CD14-positive monocyte (primary cell): ENCODE measurements at regions not wholly inside any gene's neighbourhood (a gene's known extent, or its start where the extent isn't known, plus 50 kb on each side); places are given as distances from the start of the nearest gene placed in this dataset.

Source experiments
- DNase-seq, 3 donors: peaks; one replicate each; pipeline ENCODE4 v3.0.0-alpha.2; 2011 to 2022
- H2AFZ ChIP-seq: 2 replicates; pipeline ENCODE4 v1.6.0; 2012; ENCODE audit warnings: mild to moderate bottlenecking, low read depth, low read length, inconsistent platforms; ENCODE audit not compliant: insufficient read depth, poor library complexity, severe bottlenecking
- H3K27ac ChIP-seq, 2 donors: 1 replicate in 1 of 2; 2 replicates in 1 of 2; pipeline ENCODE4 v1.5.1; 2012 to 2013; ENCODE audit warnings: low read length in 2 of 2, control low read depth in 1 of 2, inconsistent platforms in 1 of 2, low read depth in 1 of 2, mild to moderate bottlenecking in 1 of 2
- H3K27me3 ChIP-seq, 2 donors: one replicate each; pipeline versions ENCODE4 v1.6.0 to v1.6.1; 2011 to 2013; ENCODE audit warnings: low read length in 2 of 2; ENCODE audit not compliant: control insufficient read depth in 2 of 2, insufficient read depth in 2 of 2
- H3K36me3 ChIP-seq, 2 donors: replicated peaks in 1 of 2; 1 replicate in 1 of 2; 2 replicates in 1 of 2; pipeline versions ENCODE4 v1.5.1 to v1.6.1; 2012 to 2013; ENCODE audit warnings: low read length in 2 of 2, control low read depth in 1 of 2, inconsistent platforms in 1 of 2, mild to moderate bottlenecking in 1 of 2; ENCODE audit not compliant: insufficient read depth in 2 of 2, control insufficient read depth in 1 of 2
- H3K4me1 ChIP-seq, 2 donors: 1 replicate in 1 of 2; 2 replicates in 1 of 2; pipeline versions ENCODE4 v1.5.1 to v1.6.1; 2012 to 2013; ENCODE audit warnings: low read length in 2 of 2, control low read depth in 1 of 2, inconsistent platforms in 1 of 2, mild to moderate bottlenecking in 1 of 2, moderate library complexity in 1 of 2; ENCODE audit not compliant: insufficient read depth in 2 of 2, control insufficient read depth in 1 of 2
- H3K4me2 ChIP-seq: replicated peaks from 2 replicates; pipeline ENCODE3; 2012; ENCODE audit warnings: low read length, moderate library complexity, mild to moderate bottlenecking; ENCODE audit not compliant: poor library complexity, severe bottlenecking; ENCODE audit errors: extremely low read depth
- H3K4me3 ChIP-seq, 3 experiments: fragments of 200-600 bp in 1 of 3; sonication (generic) in 1 of 3; replicated peaks in 1 of 3; 1 replicate in 2 of 3; 2 replicates in 1 of 3; pipeline ENCODE4 v1.5.1; 2011 to 2013; ENCODE audit warnings: low read length in 3 of 3, mild to moderate bottlenecking in 3 of 3, control low read depth in 2 of 3, low read depth in 2 of 3, inconsistent platforms in 1 of 3, moderate library complexity in 1 of 3
- H3K79me2 ChIP-seq: 2 replicates; pipeline ENCODE4 v1.6.0; 2012; ENCODE audit warnings: mild to moderate bottlenecking, control low read depth, inconsistent platforms, low read length, moderate library complexity; ENCODE audit not compliant: insufficient read depth
- H3K9ac ChIP-seq: 2 replicates; pipeline ENCODE4 v1.6.0; 2017; ENCODE audit warnings: low read length, mild to moderate bottlenecking; ENCODE audit not compliant: insufficient read depth, poor library complexity, severe bottlenecking
- H3K9me3 ChIP-seq, 2 donors: replicated peaks in 1 of 2; 1 replicate in 1 of 2; 2 replicates in 1 of 2; pipeline versions ENCODE4 v1.5.1 to v1.6.1; 2012 to 2013; ENCODE audit warnings: low read length in 2 of 2, control low read depth in 1 of 2; ENCODE audit not compliant: control insufficient read depth in 1 of 2, insufficient read depth in 1 of 2
- H4K20me1 ChIP-seq: 2 replicates; pipeline ENCODE4 v1.6.0; 2012; ENCODE audit warnings: mild to moderate bottlenecking, low read length, control low read depth, moderate library complexity; ENCODE audit not compliant: insufficient read depth
- H3K27ac Mint-ChIP-seq, 7 donors: one replicate each; pipeline ENCODE4 v1.8.0; 2020; ENCODE audit warnings: mild to moderate bottlenecking in 7 of 7, mixed read lengths in 7 of 7, moderate library complexity in 6 of 7, inconsistent platforms in 2 of 7
- H3K27me3 Mint-ChIP-seq, 3 donors: one replicate each; pipeline ENCODE4 v1.8.0; 2021 to 2022; ENCODE audit warnings: low read depth in 3 of 3, mild to moderate bottlenecking in 3 of 3, mixed read lengths in 3 of 3, moderate library complexity in 3 of 3, inconsistent platforms in 1 of 3
- H3K36me3 Mint-ChIP-seq, 2 donors: one replicate each; pipeline ENCODE4 v1.8.0; 2020; ENCODE audit warnings: mixed read lengths in 2 of 2, inconsistent platforms in 1 of 2, mild to moderate bottlenecking in 1 of 2
- H3K4me1 Mint-ChIP-seq: one replicate; pipeline ENCODE4 v1.8.0; 2020; ENCODE audit warnings: mild to moderate bottlenecking, mixed read lengths
- H3K4me3 Mint-ChIP-seq, 2 donors: one replicate each; pipeline ENCODE4 v1.8.0; 2020; ENCODE audit warnings: mild to moderate bottlenecking in 2 of 2, mixed read lengths in 2 of 2, moderate library complexity in 1 of 2
- H3K9me3 Mint-ChIP-seq, 7 donors: one replicate each; pipeline ENCODE4 v1.8.0; 2020 to 2022; ENCODE audit warnings: mixed read lengths in 7 of 7, mild to moderate bottlenecking in 6 of 7, moderate library complexity in 6 of 7, inconsistent platforms in 2 of 7
- WGBS: methylation state at CpG from one replicate; pipeline ENCODE4 v1.1.5; 2013; ENCODE audit warnings: missing lambda C conversion rate; ENCODE audit not compliant: insufficient coverage; 5-methylcytosine and 5-hydroxymethylcytosine counted together
- intact Hi-C, 2 donors: fragments of 100-400 bp; cut with micrococcal nuclease; formaldehyde crosslinking; loops; one replicate each; pipeline versions ENCODE4 v1.15.0 to v1.15.1; 2023
- TF ChIP-seq, protein P1 (sequence below): fragments of 200-600 bp; IDR thresholded peaks from one replicate; pipeline ENCODE4 v1.8.0; 2022; ENCODE audit warnings: antibody characterized with exemption, mild to moderate bottlenecking

DNA sequence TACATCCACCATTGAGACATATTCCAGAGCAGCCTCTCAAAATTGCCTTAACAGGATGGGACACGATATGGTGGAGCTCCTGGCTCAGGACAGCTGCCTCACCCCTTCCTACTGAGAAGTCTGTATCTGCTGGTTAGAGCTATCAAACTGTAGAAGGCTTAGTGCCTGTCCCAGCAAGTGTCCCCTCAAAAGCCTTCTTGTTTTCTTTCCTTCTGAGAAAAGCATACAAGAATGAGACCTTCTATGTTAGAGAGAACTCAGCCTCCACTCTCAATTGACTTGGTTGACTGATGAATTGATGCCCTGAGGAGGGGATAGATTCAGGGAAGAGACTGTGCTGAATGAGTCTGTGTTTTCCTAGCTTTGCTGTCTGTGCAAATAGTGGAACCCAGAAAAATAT, 2020.9 kb downstream of the TP53TG3F start:
- Mint-ChIP-seq H3K36me3 (no peaks in the 10 kb centered on the region), H3K9me3 (peaks cover 1 to 26% (median 4%) of the 10 kb centered on the region in 7 donors), H3K27ac (no peak overlapping the region), H3K4me3 (no peak overlapping the region), H3K4me1 (no peaks in the 10 kb centered on the region), H3K27me3 (peaks cover 0 to 2% (median 1%) of the 10 kb centered on the region in 3 donors)
- H3K4me3 ChIP-seq, result no peak overlapping the region
- no peak overlapping the region for H3K27ac ChIP-seq
- intact Hi-C loops, result no loop called here
- H2AFZ ChIP-seq, result no peak overlapping the region
- no peak overlapping the region for H3K4me2 ChIP-seq
- TF ChIP-seq, protein P1, sequence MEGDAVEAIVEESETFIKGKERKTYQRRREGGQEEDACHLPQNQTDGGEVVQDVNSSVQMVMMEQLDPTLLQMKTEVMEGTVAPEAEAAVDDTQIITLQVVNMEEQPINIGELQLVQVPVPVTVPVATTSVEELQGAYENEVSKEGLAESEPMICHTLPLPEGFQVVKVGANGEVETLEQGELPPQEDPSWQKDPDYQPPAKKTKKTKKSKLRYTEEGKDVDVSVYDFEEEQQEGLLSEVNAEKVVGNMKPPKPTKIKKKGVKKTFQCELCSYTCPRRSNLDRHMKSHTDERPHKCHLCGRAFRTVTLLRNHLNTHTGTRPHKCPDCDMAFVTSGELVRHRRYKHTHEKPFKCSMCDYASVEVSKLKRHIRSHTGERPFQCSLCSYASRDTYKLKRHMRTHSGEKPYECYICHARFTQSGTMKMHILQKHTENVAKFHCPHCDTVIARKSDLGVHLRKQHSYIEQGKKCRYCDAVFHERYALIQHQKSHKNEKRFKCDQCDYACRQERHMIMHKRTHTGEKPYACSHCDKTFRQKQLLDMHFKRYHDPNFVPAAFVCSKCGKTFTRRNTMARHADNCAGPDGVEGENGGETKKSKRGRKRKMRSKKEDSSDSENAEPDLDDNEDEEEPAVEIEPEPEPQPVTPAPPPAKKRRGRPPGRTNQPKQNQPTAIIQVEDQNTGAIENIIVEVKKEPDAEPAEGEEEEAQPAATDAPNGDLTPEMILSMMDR, result no peak
- DNase-seq, result no peak
- no peaks in the 10 kb centered on the region for H3K27me3 ChIP-seq
- H3K9me3 ChIP-seq, result peaks cover 28% of the 10 kb centered on the region in 2 donors
- H3K9ac ChIP-seq, result no peak overlapping the region
- no CpG with 5 or more reads among the region's 1 CpG for WGBS
- no peaks in the 10 kb centered on the region for H3K79me2 ChIP-seq
- no peaks in the 10 kb centered on the region for H3K4me1 ChIP-seq
- no peaks in the 10 kb centered on the region for H3K36me3 ChIP-seq
- no peaks in the 10 kb centered on the region for H4K20me1 ChIP-seq

DNA sequence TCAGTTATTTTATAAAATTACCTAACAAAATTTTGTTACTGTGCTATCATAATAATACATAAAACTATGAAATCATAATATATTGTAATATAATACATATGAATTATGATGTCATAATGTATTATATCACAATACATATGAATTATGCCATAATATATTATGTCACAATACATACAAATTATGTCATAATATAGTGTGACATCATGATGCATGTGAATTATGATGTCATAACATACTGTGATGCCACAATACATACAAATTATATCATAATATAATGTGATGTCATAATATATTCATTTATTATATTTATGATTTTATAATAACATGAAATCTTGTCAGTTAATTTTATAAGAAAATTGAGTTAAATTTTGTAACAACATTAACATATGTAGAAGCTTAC, 2021.6 kb downstream of the TP53TG3F start:
- intact Hi-C loops, result no loop called here
- H3K4me3 ChIP-seq, result no peak overlapping the region
- Mint-ChIP-seq H3K27ac (no peak overlapping the region), H3K36me3 (no peaks in the 10 kb centered on the region), H3K4me1 (no peaks in the 10 kb centered on the region), H3K4me3 (no peak overlapping the region), H3K27me3 (peaks cover 0 to 2% (median 0%) of the 10 kb centered on the region in 3 donors), H3K9me3 (peaks cover 1 to 29% (median 6%) of the 10 kb centered on the region in 7 donors)
- H3K36me3 ChIP-seq, result no peaks in the 10 kb centered on the region
- H3K27ac ChIP-seq, result no peak overlapping the region
- H2AFZ ChIP-seq, result no peak overlapping the region
- H3K79me2 ChIP-seq, result no peaks in the 10 kb centered on the region
- H3K9ac ChIP-seq, result no peak overlapping the region
- no peak overlapping the region for H3K4me2 ChIP-seq
- DNase-seq, result no peak
- H3K27me3 ChIP-seq, result no peaks in the 10 kb centered on the region
- peaks cover 33 to 35% of the 10 kb centered on the region in 2 donors for H3K9me3 ChIP-seq
- TF ChIP-seq, protein P1, result no peak
- no peaks in the 10 kb centered on the region for H3K4me1 ChIP-seq
- no peaks in the 10 kb centered on the region for H4K20me1 ChIP-seq
